ENCODE measurements at regions not wholly inside any gene's neighbourhood (a gene's known extent, or its start where the extent isn't known, plus 50 kb on each side); places are given as distances from the start of the nearest gene placed in this dataset.

DNA sequence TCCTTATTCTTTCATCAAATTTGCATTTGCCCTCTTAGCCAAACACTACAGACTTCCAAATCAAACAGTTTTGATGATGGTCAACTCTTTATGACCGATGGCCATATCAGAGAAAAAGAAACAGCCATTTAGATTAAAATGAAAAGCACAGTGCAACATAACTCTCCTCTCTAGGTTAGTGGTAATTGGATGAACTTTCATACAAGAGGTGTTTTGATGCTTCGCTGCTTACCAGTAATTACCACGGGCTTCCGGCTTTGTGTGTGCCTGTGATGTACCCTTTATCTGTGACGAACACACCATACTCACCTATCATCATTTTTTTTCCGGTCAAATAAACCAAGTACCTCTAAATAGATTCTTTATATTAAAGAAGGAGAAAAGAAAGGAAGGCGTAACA, 181.8 kb downstream of the FOXA2 start:
- Histone ChIP-seq H3K36me3 (ENCODE audit: insufficient read depth in 1 of 2, low read depth in 1 of 2) (no peaks in the 10 kb centered on the region), H3K9me3 (no peaks in the 10 kb centered on the region), H3K4me3 (no peak overlapping the region), H3K27ac (no peak overlapping the region), H3K27me3 (ENCODE audit: insufficient read depth in 3 of 3, low read length in 2 of 3) (peaks cover 0 to 5% (median 5%) of the 10 kb centered on the region in 3 donors), H3K4me1 (peaks cover 3% of the 10 kb centered on the region)
- intact Hi-C loops (cut with DNase I), result loop anchor here in 1 of 2 donors (10.0 kb wide), 1 partner anchor 68 kb away; no protein-coding TSS in a partner anchor
- WGBS, 3 donors, result 80 to 89% (median 86%) methylated on average over 7 of the region's 7 CpGs
- TF ChIP-seq, protein P1, sequence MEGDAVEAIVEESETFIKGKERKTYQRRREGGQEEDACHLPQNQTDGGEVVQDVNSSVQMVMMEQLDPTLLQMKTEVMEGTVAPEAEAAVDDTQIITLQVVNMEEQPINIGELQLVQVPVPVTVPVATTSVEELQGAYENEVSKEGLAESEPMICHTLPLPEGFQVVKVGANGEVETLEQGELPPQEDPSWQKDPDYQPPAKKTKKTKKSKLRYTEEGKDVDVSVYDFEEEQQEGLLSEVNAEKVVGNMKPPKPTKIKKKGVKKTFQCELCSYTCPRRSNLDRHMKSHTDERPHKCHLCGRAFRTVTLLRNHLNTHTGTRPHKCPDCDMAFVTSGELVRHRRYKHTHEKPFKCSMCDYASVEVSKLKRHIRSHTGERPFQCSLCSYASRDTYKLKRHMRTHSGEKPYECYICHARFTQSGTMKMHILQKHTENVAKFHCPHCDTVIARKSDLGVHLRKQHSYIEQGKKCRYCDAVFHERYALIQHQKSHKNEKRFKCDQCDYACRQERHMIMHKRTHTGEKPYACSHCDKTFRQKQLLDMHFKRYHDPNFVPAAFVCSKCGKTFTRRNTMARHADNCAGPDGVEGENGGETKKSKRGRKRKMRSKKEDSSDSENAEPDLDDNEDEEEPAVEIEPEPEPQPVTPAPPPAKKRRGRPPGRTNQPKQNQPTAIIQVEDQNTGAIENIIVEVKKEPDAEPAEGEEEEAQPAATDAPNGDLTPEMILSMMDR (IDR thresholded peaks at IDR 0.05), result no peak
- no peak for DNase-seq
- no peak for ATAC-seq

- DNase-seq, result no peak
- H3K4me3 ChIP-seq, result no peak overlapping the region
- no peaks in the 10 kb centered on the region for H3K36me3 ChIP-seq (ENCODE audit: insufficient read depth in 1 of 2, low read depth in 1 of 2)
- H3K4me1 ChIP-seq, result peaks cover 3% of the 10 kb centered on the region
- no peak for ATAC-seq
- TF ChIP-seq, protein P1 (IDR thresholded peaks at IDR 0.05), result no peak
- WGBS, 3 donors, result 71 to 86% (median 81%) methylated on average over 4 of the region's 4 CpGs
- no peak overlapping the region for H3K27ac ChIP-seq
- intact Hi-C loops (cut with DNase I), result loop anchor here in 1 of 2 donors (10.0 kb wide), 1 partner anchor 66 kb away; no protein-coding TSS in a partner anchor
- peaks cover 0 to 5% (median 5%) of the 10 kb centered on the region in 3 donors for H3K27me3 ChIP-seq (ENCODE audit: insufficient read depth in 3 of 3, low read length in 2 of 3)
- H3K9me3 ChIP-seq, result no peaks in the 10 kb centered on the region
Observed at GRCh38 chr20:22400440-22400839, 183.9 kb downstream of the FOXA2 start.

GRCh38 chr20:22394583-22394982, 189.8 kb downstream of the FOXA2 start:
- intact Hi-C loops (cut with DNase I), result no loop called here
- Histone ChIP-seq H3K4me3 (no peak overlapping the region), H3K27ac (no peak overlapping the region), H3K4me1 (no peaks in the 10 kb centered on the region), H3K36me3 (ENCODE audit: insufficient read depth in 1 of 2, low read depth in 1 of 2) (no peaks in the 10 kb centered on the region), H3K9me3 (no peaks in the 10 kb centered on the region), H3K27me3 (ENCODE audit: insufficient read depth in 3 of 3, low read length in 2 of 3) (peaks cover 0 to 3% (median 0%) of the 10 kb centered on the region in 3 donors)
- TF ChIP-seq, protein P1 (IDR thresholded peaks at IDR 0.05), result no peak
- ATAC-seq (no peak), DNase-seq (no peak)
- 70 to 82% (median 73%) methylated on average over 1 of the region's 1 CpG for WGBS, 3 donors

- Histone ChIP-seq H3K27ac (no peak overlapping the region), H3K27me3 (ENCODE audit: insufficient read depth in 3 of 3, low read length in 2 of 3) (peaks cover 0 to 3% (median 0%) of the 10 kb centered on the region in 3 donors), H3K36me3 (ENCODE audit: insufficient read depth in 1 of 2, low read depth in 1 of 2) (no peaks in the 10 kb centered on the region), H3K4me1 (no peaks in the 10 kb centered on the region), H3K4me3 (no peak overlapping the region), H3K9me3 (no peaks in the 10 kb centered on the region)
- WGBS, 3 donors, result 69 to 82% (median 76%) methylated on average over 5 of the region's 5 CpGs
- DNase-seq, result no peak
- TF ChIP-seq, protein P1 (IDR thresholded peaks at IDR 0.05), result no peak
- no peak for ATAC-seq
- intact Hi-C loops (cut with DNase I), result no loop called here
Observed at GRCh38 chr20:22390543-22390903, 193.8 kb downstream of the FOXA2 start.
